K562 (cell line): ENCODE measurements at regions not wholly inside any gene's neighbourhood (a gene's known extent, or its start where the extent isn't known, plus 50 kb on each side); places are given as distances from the start of the nearest gene placed in this dataset.

Experiments used
- GATAD2A ChIP-seq: fragments of 450-650 bp; IDR thresholded peaks from 2 replicates; pipeline ENCODE4 v1.6.1; 2017
- HDGF ChIP-seq: fragments of 450-650 bp; IDR thresholded peaks from 2 replicates; pipeline ENCODE4 v1.6.1; 2016
- NBN ChIP-seq: fragments of 450-650 bp; IDR thresholded peaks from 2 replicates; pipeline ENCODE4 v1.6.1; 2016; ENCODE audit warnings: low read depth, mild to moderate bottlenecking
- NFRKB ChIP-seq: fragments of 450-650 bp; IDR thresholded peaks from 2 replicates; pipeline ENCODE4 v1.6.1; 2016; ENCODE audit warnings: low read depth
- NR4A1 ChIP-seq, 2 experiments: fragments of 250-450 bp in 1 of 2; fragments of 450-650 bp in 1 of 2; sonication (Bioruptor Pico) in 1 of 2; IDR thresholded peaks; 2 replicates each; pipeline versions ENCODE4 v1.4.0 to v1.6.1; 2016 to 2020; ENCODE audit warnings: mild to moderate bottlenecking in 2 of 2, missing compliant biosample characterization in 1 of 2, missing genetic modification characterization in 1 of 2, moderate library complexity in 1 of 2
- NRF1 ChIP-seq, 2 experiments: fragments of 450-650 bp; IDR thresholded peaks in 1 of 2; conservative IDR thresholded peaks in 1 of 2; 2 replicates each; pipeline ENCODE4 v1.6.1; 2014; ENCODE audit warnings: mild to moderate bottlenecking in 2 of 2
- TARDBP ChIP-seq: fragments of 450-650 bp; IDR thresholded peaks from 2 replicates; pipeline ENCODE4 v1.6.1; 2016
- ZC3H8 ChIP-seq: fragments of 450-650 bp; IDR thresholded peaks from 2 replicates; pipeline ENCODE4 v1.6.1; 2017
- ZNF668 ChIP-seq: fragments of 250-450 bp; sonication (Bioruptor Pico); IDR thresholded peaks from 2 replicates; pipeline ENCODE4 v1.8.0; 2022; ENCODE audit warnings: mild to moderate bottlenecking, inconsistent platforms
- TF ChIP-seq, protein P1 (sequence below), 2 experiments: fragments of 450-650 bp; IDR thresholded peaks; 2 replicates each; pipeline ENCODE4 v1.6.1; 2018; ENCODE audit warnings: mild to moderate bottlenecking in 2 of 2, low read depth in 1 of 2; ENCODE audit not compliant: partially characterized antibody in 2 of 2
- TF ChIP-seq, protein P2 (sequence below): IDR thresholded peaks from 3 replicates; pipeline ENCODE4 v1.6.1; 2011; ENCODE audit warnings: borderline replicate concordance, mild to moderate bottlenecking, moderate library complexity; ENCODE audit not compliant: insufficient read length; ENCODE audit errors: extremely low read depth
- TF ChIP-seq, protein P3 (sequence below): fragments of 250-450 bp; sonication (Bioruptor Pico); IDR thresholded peaks from 2 replicates; pipeline ENCODE4 v1.5.1; 2021; ENCODE audit warnings: mild to moderate bottlenecking
- TF ChIP-seq, protein P4 (sequence below): sonication (generic); formaldehyde crosslinking; IDR thresholded peaks from 2 replicates; pipeline ENCODE4 v1.8.0; 2022; ENCODE audit warnings: missing genetic modification reagents, mild to moderate bottlenecking, borderline replicate concordance
- TF ChIP-seq, protein P5 (sequence below): sonication (generic); formaldehyde crosslinking; IDR thresholded peaks from 2 replicates; pipeline ENCODE4 v1.8.1; 2023; ENCODE audit warnings: mild to moderate bottlenecking, missing genetic modification reagents

DNA sequence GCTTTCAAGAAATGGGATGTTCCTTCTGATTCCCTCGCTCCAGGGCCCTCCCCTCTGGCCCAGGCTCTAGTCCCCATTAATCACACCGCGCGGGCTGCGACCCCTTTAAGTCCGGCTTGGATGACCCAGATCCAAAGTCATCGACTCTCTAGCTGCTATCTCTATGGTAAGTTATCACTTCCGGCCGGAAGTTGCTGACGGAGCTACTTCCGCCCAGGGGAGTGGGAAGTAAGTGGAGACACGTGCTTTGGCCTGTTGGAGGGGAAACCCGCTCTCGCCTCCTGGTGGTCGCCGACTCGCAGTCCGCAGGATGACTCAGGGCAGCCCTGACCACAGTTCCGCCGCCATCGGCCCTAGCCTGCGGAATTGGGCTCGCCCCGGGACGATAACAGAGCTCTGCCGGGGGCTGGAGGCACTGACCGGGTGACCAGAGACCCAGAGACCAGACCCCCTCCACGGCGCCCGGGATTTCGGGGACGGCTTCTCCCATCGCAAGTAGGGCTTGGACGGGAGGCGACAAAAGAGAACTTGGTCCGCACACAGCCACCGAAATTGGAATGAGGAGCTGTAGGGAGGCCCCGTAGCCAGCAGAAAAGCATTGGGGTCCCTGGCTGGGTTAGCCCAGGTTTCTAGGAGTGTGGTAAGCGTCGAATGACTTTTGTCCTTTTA is 52.2 kb upstream of the SEC14L1 start (continued):
- TF ChIP-seq, protein P1, sequence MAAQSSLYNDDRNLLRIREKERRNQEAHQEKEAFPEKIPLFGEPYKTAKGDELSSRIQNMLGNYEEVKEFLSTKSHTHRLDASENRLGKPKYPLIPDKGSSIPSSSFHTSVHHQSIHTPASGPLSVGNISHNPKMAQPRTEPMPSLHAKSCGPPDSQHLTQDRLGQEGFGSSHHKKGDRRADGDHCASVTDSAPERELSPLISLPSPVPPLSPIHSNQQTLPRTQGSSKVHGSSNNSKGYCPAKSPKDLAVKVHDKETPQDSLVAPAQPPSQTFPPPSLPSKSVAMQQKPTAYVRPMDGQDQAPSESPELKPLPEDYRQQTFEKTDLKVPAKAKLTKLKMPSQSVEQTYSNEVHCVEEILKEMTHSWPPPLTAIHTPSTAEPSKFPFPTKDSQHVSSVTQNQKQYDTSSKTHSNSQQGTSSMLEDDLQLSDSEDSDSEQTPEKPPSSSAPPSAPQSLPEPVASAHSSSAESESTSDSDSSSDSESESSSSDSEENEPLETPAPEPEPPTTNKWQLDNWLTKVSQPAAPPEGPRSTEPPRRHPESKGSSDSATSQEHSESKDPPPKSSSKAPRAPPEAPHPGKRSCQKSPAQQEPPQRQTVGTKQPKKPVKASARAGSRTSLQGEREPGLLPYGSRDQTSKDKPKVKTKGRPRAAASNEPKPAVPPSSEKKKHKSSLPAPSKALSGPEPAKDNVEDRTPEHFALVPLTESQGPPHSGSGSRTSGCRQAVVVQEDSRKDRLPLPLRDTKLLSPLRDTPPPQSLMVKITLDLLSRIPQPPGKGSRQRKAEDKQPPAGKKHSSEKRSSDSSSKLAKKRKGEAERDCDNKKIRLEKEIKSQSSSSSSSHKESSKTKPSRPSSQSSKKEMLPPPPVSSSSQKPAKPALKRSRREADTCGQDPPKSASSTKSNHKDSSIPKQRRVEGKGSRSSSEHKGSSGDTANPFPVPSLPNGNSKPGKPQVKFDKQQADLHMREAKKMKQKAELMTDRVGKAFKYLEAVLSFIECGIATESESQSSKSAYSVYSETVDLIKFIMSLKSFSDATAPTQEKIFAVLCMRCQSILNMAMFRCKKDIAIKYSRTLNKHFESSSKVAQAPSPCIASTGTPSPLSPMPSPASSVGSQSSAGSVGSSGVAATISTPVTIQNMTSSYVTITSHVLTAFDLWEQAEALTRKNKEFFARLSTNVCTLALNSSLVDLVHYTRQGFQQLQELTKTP (IDR thresholded peaks at IDR 0.05; ENCODE audit: low read depth in 1 of 2, partially characterized antibody in 2 of 2) = no peak
- TF ChIP-seq, protein P2, sequence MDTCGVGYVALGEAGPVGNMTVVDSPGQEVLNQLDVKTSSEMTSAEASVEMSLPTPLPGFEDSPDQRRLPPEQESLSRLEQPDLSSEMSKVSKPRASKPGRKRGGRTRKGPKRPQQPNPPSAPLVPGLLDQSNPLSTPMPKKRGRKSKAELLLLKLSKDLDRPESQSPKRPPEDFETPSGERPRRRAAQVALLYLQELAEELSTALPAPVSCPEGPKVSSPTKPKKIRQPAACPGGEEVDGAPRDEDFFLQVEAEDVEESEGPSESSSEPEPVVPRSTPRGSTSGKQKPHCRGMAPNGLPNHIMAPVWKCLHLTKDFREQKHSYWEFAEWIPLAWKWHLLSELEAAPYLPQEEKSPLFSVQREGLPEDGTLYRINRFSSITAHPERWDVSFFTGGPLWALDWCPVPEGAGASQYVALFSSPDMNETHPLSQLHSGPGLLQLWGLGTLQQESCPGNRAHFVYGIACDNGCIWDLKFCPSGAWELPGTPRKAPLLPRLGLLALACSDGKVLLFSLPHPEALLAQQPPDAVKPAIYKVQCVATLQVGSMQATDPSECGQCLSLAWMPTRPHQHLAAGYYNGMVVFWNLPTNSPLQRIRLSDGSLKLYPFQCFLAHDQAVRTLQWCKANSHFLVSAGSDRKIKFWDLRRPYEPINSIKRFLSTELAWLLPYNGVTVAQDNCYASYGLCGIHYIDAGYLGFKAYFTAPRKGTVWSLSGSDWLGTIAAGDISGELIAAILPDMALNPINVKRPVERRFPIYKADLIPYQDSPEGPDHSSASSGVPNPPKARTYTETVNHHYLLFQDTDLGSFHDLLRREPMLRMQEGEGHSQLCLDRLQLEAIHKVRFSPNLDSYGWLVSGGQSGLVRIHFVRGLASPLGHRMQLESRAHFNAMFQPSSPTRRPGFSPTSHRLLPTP = no peak
- TF ChIP-seq ZNF668 (CRISPR knock-in tag) = no peak
- TF ChIP-seq GATAD2A = no peak
- TF ChIP-seq HDGF = no peak
- TF ChIP-seq, protein P3, sequence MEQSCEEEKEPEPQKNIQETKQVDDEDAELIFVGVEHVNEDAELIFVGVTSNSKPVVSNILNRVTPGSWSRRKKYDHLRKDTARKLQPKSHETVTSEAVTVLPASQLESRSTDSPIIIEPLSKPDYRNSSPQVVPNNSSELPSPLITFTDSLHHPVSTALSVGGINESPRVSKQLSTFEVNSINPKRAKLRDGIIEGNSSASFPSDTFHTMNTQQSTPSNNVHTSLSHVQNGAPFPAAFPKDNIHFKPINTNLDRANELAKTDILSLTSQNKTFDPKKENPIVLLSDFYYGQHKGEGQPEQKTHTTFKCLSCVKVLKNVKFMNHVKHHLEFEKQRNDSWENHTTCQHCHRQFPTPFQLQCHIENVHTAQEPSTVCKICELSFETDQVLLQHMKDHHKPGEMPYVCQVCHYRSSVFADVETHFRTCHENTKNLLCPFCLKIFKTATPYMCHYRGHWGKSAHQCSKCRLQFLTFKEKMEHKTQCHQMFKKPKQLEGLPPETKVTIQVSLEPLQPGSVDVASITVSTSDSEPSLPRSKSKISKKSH = no peak
- TF ChIP-seq NBN = 0 out of 2 replicates have a peak, but pooled peaks have one; percentile 35
- no peak for TF ChIP-seq NR4A1 (CRISPR knock-in tag; IDR thresholded peaks at IDR 0.05)
- no peak for TF ChIP-seq NR4A1 (tag; IDR thresholded peaks at IDR 0.05)
- no peak for TF ChIP-seq ZC3H8
- TF ChIP-seq NFRKB = peak; percentile 83
- TF ChIP-seq TARDBP = no peak
- TF ChIP-seq NRF1 (conservative IDR thresholded peaks at IDR 0.05 in 1 of 2, IDR thresholded peaks at IDR 0.05 in 1 of 2) = 0 out of 4 replicates have a peak, but pooled peaks of 1 of the 2 experiments have one; percentile 15
- TF ChIP-seq, protein P4, sequence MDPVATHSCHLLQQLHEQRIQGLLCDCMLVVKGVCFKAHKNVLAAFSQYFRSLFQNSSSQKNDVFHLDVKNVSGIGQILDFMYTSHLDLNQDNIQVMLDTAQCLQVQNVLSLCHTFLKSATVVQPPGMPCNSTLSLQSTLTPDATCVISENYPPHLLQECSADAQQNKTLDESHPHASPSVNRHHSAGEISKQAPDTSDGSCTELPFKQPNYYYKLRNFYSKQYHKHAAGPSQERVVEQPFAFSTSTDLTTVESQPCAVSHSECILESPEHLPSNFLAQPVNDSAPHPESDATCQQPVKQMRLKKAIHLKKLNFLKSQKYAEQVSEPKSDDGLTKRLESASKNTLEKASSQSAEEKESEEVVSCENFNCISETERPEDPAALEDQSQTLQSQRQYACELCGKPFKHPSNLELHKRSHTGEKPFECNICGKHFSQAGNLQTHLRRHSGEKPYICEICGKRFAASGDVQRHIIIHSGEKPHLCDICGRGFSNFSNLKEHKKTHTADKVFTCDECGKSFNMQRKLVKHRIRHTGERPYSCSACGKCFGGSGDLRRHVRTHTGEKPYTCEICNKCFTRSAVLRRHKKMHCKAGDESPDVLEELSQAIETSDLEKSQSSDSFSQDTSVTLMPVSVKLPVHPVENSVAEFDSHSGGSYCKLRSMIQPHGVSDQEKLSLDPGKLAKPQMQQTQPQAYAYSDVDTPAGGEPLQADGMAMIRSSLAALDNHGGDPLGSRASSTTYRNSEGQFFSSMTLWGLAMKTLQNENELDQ (CRISPR knock-in tag) = no peak
- TF ChIP-seq, protein P5, sequence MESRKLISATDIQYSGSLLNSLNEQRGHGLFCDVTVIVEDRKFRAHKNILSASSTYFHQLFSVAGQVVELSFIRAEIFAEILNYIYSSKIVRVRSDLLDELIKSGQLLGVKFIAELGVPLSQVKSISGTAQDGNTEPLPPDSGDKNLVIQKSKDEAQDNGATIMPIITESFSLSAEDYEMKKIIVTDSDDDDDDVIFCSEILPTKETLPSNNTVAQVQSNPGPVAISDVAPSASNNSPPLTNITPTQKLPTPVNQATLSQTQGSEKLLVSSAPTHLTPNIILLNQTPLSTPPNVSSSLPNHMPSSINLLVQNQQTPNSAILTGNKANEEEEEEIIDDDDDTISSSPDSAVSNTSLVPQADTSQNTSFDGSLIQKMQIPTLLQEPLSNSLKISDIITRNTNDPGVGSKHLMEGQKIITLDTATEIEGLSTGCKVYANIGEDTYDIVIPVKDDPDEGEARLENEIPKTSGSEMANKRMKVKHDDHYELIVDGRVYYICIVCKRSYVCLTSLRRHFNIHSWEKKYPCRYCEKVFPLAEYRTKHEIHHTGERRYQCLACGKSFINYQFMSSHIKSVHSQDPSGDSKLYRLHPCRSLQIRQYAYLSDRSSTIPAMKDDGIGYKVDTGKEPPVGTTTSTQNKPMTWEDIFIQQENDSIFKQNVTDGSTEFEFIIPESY = peak; percentile 82
